HG02623 (cell line): ENCODE measurements at regions not wholly inside any gene's neighbourhood (a gene's known extent, or its start where the extent isn't known, plus 50 kb on each side); places are given as distances from the start of the nearest gene placed in this dataset.

ENCODE experiments used
- ATAC-seq: cut with Tn5 transposase; IDR thresholded peaks from one replicate; pipeline ENCODE4 v1.9.1; 2021; ENCODE audit warnings: moderate library complexity; ENCODE audit not compliant: unreplicated experiment

DNA sequence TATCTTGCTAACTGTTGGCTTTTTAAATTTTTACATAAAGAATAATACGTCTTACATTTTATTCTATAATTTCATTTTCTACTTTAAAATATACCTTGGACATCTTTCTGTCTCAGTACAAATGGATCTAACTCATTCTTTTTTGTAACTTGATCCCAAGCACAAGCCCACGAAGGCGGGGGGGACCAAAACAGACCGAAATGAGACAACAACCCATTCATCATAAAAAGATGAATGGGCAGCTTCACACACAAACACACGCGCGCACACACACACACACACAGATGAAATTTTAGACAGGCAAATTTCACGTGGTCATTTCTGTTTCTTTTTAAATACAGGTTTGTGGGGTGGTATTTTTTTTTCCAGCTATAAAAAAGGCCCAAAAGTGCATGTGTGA is 271.3 kb upstream of the TOPAZ1 start:
- ATAC-seq = no peak

- no peak for ATAC-seq
Measured at GRCh38 chr3:43970920-43971319, 270.8 kb upstream of the TOPAZ1 start.

DNA sequence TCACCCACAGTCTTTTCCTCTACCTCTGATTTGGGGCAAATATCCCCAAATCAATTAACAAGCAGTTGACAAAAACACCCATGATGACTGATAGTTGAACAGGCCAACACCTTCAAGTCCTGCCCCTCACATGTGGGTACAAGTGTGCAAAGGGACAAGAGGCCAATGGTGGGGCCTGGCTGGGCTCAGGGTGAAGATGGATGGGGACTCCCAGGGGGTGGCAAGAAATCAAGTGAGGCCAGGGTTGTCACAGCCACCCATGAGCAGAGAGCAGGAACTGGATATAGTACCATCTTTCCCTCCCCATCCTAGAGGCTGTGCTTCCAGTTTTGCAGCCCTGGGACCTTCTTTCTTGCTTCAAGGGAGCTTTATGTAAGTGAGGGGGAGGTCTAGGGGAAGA is 270.2 kb upstream of the TOPAZ1 start:
- ATAC-seq = no peak

- no peak for ATAC-seq
Measured at GRCh38 chr3:43978708-43979107, 263.0 kb upstream of the TOPAZ1 start.

DNA sequence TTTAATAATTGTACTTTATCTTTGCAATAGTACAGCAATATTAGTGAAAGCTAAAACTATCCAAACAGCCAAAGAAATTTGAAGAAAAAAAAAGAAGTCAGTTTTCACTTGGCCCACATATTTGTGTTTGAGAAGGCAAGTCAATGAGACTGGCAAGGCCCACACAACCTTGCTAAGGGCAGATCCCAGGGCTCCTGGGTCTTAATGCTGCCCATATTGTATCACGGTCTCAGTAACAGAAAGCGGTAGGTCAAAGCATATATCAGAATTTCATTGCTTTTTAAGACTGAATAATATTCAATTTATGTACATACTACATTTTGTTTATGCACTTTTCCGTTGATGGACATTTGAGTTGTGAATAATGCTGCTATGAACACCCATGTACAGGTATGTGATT is 262.0 kb upstream of the TOPAZ1 start:
- ATAC-seq = no peak

DNA sequence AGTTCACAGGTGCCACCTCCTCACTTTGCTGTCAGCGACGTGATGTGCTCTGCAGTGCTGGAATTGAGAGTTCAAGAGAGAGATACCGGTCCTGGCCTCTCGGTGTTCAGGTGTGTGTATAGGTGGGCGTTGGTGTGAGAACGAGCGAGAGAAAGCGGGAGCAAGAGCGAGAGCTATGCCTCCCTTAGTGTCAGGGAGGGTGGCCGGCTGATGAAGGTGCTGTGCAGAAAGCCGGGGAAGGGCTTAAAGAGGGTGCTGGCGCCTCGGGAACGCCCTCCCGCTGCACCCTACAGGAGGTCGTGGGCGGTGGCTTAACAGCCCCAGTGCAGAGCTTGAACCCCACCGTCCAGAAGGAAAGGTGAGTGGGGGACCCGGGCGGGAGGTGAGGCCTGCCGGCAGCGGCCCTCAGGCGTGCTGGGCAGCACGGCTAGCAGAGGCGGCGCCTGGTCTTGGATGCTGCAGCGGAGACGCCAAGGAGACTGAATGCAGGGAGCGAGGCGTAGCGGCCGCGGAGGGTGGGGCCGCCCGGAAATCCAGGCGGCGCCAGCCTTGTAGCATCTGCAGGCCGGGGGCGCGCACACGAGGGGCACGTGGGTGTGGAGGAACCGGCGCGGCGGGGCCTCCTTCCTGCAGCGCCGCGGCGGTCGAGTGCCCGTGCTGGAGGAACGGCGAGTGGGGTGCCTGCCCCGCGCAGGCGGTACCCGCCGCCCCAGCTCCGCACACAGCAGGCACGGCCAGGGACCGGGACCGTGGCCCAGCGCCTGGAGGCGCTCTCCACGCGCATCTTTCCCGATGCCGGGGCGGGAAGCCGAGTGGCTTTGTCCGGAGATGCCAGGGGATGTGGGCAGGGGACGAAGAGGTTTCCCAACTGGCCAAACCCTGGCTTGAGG is 246.8 kb upstream of the TOPAZ1 start:
- no peak for ATAC-seq

GRCh38 chr3:43995547-43996378 is 245.9 kb upstream of the TOPAZ1 start:
- ATAC-seq = no peak

DNA sequence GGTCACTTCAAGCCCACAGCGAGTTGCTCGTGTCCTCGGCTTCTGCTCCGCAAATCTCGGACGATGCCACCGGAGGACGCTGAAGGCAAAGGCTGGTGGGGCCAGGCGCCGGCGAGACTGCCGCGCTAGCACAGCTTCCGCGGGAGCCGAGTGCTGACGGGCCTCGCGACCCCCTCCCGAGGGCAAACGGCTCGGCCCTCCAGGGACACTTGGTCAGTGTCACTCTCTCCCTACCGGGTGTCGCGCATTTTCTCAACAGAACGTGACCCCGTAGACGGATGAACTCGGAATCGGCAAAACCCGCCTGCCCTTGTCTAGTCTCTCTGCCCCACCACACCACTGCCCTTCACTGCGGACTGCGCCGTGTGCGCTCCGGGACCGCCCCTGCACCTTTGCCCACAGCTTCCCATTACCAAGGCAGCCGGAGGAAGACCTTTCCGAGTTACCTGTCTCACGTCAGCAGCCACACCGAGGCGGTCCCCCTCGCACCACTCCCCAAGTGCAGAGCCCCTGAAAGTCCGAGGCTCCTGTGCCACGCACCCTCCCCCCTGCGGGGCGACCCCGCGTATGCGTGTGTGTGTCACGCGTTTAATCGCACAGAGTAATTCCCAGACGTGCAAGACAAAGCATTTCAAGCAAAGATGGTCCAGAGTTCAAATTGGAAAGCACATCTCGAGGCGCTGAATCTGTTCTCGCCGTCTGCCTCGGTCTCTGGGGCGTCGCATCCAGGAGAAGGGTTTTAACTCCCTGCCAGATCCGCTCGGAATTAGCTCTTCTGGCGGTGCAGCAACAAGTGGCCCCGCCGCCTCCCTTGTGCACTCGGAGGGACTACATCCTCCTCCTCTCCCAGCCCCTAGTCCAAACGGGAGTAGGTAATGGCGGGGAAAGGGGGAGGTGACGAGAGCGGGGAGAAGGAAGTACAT is 245.0 kb upstream of the TOPAZ1 start:
- ATAC-seq = no peak

DNA sequence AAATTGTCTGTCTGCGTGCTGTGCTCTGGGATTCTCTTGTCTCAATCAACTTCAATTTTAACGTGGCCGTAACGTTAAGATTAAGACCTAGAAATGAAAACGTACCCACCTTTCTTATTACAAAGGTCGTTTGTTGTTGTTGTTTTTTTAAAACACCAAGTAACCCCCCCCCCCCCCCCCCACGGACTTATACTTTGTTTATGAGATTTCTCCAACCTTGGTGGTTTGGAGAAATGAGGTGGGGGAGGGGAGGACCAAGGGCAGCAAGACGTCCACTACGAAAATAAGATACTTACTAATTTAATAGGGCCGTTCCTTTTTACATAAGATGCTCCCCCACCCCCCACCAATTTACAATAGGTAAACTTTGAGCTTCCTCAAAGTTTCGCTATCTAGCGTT is 244.4 kb upstream of the TOPAZ1 start:
- no peak for ATAC-seq

- no peak for ATAC-seq
Measured at GRCh38 chr3:43997788-43998369, 243.8 kb upstream of the TOPAZ1 start.

DNA sequence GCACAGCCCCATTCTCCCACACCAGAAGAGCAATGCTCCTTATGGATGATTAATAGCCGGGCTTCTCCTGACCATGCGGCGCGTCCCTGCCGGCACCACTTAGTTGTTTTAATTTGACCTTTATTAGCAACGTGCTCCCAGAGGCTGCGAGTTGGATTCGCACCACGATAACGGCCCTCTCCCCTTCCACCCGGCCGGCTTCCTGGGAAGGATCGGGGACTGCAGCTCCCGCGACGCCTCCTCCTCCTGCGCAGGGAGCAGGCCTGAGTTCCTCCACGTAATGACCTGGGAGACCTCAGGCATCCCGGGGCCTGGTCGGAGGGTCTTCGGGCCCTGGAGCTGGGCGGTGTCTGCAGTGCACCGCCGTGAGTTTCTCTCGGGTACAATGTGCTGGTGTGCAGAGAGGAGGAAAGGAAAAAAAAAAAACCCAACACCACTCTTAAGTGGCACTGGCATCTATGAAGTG is 243.3 kb upstream of the TOPAZ1 start:
- ATAC-seq = no peak

DNA sequence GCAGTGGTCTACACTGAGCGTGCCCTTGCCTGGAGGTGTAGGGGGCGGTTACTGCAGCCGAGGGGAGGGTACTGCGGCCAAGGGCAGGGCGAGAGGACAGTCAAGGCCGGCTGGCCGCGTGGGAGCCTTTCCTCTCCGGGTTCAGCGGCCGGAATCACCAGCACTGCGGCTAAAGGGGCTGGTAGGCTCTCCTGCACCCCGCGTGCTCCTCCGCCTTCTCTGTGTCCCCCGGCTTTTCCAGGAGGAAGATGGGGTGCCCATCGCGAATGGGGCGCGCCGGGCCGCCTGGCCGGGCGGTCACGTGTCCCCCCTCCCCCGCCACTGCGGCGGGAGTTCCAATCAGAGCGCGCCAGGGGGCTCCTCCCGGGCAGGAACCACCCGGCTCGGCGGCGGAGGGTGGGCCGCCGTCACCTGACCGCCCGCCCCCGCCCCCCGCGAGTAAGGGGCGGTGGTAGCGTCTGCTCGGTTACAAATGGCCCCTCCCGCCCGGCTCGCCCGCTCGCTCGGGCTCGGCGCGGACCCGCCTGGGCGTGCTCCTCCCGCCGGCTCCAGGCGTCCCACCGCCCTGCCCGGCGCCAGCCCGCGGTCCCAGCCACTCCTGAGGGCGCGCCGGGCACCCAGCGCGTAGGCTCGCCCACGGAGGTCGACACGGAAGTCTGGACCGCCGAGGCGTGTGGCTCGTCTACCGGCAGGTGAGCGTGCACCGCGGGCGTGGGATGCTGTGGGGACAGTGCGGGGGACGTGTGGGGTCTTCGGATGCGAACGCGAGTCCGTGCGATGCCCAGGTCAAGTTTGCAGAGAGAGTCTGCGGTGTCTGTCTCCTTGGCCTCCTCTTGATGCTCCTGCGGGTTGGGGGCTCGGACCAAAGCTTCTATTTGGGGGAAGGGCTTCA is 242.6 kb upstream of the TOPAZ1 start:
- no peak for ATAC-seq

DNA sequence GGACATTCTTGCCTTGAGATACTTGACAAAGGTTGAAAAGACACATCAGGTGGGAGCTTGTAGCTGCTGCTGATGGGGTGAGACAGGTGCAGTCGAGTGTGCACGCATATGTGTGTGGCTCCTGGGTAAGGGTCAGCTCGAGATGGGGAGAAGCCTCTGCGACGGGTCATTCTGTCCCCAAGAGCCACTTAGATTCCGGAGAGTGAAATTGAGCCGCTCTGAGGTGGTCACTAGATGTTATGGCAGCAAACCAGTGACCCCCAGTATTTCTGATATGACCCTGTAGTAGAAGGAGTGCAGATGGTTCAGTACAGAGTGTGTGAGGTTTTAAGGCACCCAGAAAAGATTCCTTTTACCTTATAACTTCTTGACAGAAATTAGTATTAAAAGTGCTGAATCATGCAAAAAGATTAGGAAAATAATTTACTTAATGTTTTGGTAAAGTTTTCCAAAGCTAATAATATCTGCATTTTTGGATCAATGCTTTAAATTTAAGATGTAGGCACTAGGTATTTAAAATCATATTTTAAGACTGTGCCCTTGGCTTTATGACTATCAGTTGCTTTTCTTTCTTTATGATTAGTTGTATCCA is 241.9 kb upstream of the TOPAZ1 start:
- ATAC-seq = no peak

DNA sequence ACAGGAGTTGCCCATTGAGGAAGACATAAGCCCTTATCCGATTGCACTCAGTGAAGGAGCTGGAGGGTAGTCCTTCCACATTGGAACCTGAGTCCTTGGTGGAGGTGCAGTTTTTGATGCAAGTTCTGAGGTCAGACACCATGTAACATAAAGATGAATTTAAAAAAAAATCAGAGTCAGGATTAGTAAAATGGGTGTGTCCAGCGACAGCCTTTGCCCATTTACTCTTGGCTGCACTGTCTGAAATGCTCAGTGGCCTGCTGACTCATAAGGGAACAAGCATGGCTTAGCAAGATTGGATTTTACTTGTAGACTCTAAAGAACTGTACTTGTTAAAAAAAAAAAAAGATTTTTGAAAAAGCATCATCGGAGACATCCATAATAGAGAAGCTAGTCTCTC is 241.1 kb upstream of the TOPAZ1 start:
- ATAC-seq = no peak

- no peak for ATAC-seq
Measured at GRCh38 chr3:44001072-44001471, 240.6 kb upstream of the TOPAZ1 start.

GRCh38 chr3:44003801-44004200 is 237.9 kb upstream of the TOPAZ1 start:
- no peak for ATAC-seq

GRCh38 chr3:44011680-44012079 is 230.0 kb upstream of the TOPAZ1 start:
- ATAC-seq = no peak

DNA sequence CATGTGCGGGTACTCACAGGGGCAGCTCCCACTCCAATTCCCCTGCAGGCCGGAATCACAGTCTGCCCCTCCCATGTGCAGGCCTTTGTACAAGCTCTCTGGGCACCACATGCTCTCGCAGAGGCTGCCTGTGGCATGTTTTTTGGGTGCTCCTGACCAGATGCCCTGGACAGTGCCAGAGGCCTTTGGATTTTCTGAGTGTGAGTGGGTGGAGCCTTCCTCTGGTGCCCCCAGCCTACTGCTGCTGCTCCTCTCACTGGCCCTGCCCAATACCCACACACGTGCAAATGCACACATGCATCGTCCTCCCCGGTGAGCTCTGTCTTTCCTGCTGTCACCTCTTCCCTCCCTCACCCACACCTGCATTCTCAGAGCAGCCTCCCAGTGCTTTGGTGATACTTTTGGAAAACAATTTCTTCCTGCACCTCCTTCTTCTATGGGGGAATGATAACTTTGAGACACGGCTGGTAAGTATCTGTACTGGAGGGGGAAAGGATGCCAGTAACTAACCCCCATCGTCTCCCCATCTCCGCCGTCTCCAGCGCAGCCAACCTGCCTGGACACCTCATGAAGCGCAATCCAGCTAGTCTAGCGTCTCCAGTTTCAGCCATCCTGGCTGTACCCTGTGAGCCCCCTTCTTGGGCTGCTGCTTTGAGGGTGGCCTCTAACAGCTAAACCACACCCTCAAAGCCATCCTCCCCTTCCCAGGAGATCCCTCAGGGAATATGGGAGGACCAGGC is 229.4 kb upstream of the TOPAZ1 start:
- ATAC-seq = no peak
